Activated naive CD4-positive, alpha-beta T cell treated with anti-CD3 and anti-CD28 coated beads, Interleukin-2, amount 50 U/mL, for 72 hours (primary cell): ENCODE measurements at regions not wholly inside any gene's neighbourhood (a gene's known extent, or its start where the extent isn't known, plus 50 kb on each side); places are given as distances from the start of the nearest gene placed in this dataset.
A peak's percentile ranks its signal among the peaks of the same experiment; 100 is the strongest.

Experiments
- ATAC-seq, 2 donors: fragments of 150-1000 bp; cut with Tn5 transposase; 2 replicates each; pipeline ENCODE4 v1.10.0; 2021; ENCODE audit warnings: mild to moderate bottlenecking in 2 of 2, moderate library complexity in 2 of 2
- DNase-seq, 2 donors: peaks; one replicate each; pipeline ENCODE4 v3.0.0; 2021 to 2022; ENCODE audit warnings: low spot score in 2 of 2
- H3K27ac Mint-ChIP-seq, 2 donors: one replicate each; pipeline ENCODE4 v1.8.0; 2022; ENCODE audit warnings: mild to moderate bottlenecking in 2 of 2, mixed read lengths in 2 of 2
- H3K36me3 Mint-ChIP-seq, 2 donors: one replicate each; pipeline ENCODE4 v1.8.0; 2022; ENCODE audit warnings: mixed read lengths in 2 of 2
- H3K9me3 Mint-ChIP-seq, 2 donors: one replicate each; pipeline ENCODE4 v1.8.0; 2022; ENCODE audit warnings: mixed read lengths in 2 of 2

DNA sequence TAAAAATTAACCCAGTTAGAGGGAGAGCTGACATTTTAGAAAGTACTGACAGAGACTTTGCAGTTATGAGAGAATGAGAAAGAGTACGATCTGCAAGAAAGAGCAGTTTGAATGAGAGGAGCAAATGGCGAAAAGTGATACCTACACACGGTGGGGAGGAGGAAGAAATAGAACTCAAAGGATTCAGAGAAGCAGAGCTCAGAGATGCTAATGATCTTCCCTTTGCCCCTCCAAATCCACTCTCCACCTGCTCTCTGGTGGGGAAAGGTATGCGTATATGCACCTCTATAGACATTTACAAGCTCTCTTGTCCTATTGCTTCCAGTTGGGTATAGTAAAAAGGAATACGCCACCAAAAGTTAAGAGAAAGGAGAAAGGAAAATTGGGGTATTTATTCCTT lies 123.3 kb upstream of the TTC14 start:
- Mint-ChIP-seq H3K27ac (no peak overlapping the region), H3K36me3 (peaks cover 0 to 2% of the 10 kb centered on the region in 2 donors), H3K9me3 (peaks cover 4 to 10% of the 10 kb centered on the region in 2 donors)
- ATAC-seq (no peak), DNase-seq (no peak)

GRCh38 chr3:180492047-180492446 lies 109.9 kb upstream of the TTC14 start:
- Mint-ChIP-seq H3K36me3 (peaks cover 0 to 16% of the 10 kb centered on the region in 2 donors), H3K27ac (no peak overlapping the region), H3K9me3 (peaks cover 11 to 22% of the 10 kb centered on the region in 2 donors)
- ATAC-seq (no peak), DNase-seq (no peak)

DNA sequence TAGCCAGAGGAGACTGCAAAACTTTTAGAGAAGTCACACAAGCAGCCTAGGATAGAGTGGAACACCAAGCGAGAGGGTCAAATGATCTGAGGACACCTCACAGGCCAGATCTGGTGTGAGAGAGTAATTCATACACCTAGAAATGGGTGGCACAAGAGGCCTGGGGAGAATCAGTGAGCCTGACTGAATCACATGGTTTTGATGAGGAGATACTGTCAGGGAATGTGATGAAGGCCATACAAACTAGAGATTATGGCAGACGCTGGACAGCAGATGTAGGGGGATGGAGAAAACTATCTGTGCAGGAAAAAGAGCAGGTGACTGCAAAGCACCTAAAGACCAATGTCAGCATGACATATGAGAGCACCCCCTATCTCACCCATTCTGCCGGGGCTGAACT lies 105.0 kb upstream of the TTC14 start:
- H3K27ac Mint-ChIP-seq: peak overlapping the region in 1 of 2 donors; percentile 22
- no peak for ATAC-seq
- peaks cover 0 to 19% of the 10 kb centered on the region in 2 donors for H3K36me3 Mint-ChIP-seq
- H3K9me3 Mint-ChIP-seq: peaks cover 31 to 36% of the 10 kb centered on the region in 2 donors
- DNase-seq: no peak

DNA sequence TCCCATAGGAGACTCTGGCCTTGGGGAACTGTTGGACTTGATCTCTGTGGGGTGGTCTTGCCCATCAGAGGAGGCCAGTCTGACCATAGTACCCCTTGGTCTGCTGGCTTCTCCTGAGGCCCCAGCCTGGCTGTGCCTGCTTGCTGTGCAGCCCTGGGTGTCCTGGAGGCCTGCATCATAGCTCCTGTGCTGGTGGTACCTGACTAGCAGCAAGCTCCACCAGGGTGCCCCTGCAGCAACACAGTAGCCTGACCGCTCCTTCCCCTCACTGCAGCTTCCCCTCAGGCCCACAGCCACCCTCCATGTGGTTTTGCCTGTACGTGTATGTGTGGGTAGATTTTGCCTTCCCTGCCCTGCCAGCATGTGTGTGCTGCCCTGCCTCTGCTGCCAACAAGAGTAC lies 85.6 kb upstream of the TTC14 start:
- peaks cover 0 to 12% of the 10 kb centered on the region in 2 donors for H3K36me3 Mint-ChIP-seq
- H3K9me3 Mint-ChIP-seq: peaks cover 14 to 32% of the 10 kb centered on the region in 2 donors
- H3K27ac Mint-ChIP-seq: peak overlapping the region in 1 of 2 donors; percentile 16
- DNase-seq: peak in 1 of 2 donors; percentile 44
- ATAC-seq: no peak

- Mint-ChIP-seq H3K27ac (no peak overlapping the region), H3K36me3 (peaks cover 0 to 12% of the 10 kb centered on the region in 2 donors), H3K9me3 (peaks cover 21 to 26% of the 10 kb centered on the region in 2 donors)
- no peak for DNase-seq
- no peak for ATAC-seq
Observed at GRCh38 chr3:180523040-180523439, 78.9 kb upstream of the TTC14 start.

DNA sequence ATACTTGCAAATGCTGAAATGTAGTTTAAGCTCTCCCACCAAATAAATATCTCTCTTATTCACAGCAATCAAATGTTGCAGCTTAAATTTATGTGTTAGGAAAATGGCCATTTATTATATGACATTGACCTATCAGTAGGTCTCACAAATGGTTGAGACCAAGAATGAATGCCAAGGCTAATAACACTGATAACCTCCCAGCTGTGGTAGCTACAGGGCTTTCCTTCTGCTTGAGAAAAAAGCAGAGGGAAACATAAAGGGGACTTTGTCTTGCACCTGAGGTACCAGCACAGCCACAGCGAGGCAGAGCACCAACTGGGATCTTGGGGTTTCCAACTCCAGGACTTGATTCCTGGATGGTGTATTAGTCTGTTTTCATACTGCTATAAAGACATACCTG lies 73.1 kb upstream of the TTC14 start:
- ATAC-seq (no peak), DNase-seq (no peak)
- peaks cover 0 to 2% of the 10 kb centered on the region in 2 donors for H3K9me3 Mint-ChIP-seq
- no peak overlapping the region for H3K27ac Mint-ChIP-seq
- H3K36me3 Mint-ChIP-seq: no peaks in the 10 kb centered on the region

- Mint-ChIP-seq H3K9me3 (no peaks in the 10 kb centered on the region), H3K36me3 (no peaks in the 10 kb centered on the region), H3K27ac (no peak overlapping the region)
- DNase-seq (no peak), ATAC-seq (no peak)
Observed at GRCh38 chr3:180529778-180530177, 72.2 kb upstream of the TTC14 start.

GRCh38 chr3:180530276-180530675 lies 71.7 kb upstream of the TTC14 start:
- ATAC-seq: no peak
- no peak overlapping the region for H3K27ac Mint-ChIP-seq
- no peak for DNase-seq
- H3K36me3 Mint-ChIP-seq: no peaks in the 10 kb centered on the region
- no peaks in the 10 kb centered on the region for H3K9me3 Mint-ChIP-seq

DNA sequence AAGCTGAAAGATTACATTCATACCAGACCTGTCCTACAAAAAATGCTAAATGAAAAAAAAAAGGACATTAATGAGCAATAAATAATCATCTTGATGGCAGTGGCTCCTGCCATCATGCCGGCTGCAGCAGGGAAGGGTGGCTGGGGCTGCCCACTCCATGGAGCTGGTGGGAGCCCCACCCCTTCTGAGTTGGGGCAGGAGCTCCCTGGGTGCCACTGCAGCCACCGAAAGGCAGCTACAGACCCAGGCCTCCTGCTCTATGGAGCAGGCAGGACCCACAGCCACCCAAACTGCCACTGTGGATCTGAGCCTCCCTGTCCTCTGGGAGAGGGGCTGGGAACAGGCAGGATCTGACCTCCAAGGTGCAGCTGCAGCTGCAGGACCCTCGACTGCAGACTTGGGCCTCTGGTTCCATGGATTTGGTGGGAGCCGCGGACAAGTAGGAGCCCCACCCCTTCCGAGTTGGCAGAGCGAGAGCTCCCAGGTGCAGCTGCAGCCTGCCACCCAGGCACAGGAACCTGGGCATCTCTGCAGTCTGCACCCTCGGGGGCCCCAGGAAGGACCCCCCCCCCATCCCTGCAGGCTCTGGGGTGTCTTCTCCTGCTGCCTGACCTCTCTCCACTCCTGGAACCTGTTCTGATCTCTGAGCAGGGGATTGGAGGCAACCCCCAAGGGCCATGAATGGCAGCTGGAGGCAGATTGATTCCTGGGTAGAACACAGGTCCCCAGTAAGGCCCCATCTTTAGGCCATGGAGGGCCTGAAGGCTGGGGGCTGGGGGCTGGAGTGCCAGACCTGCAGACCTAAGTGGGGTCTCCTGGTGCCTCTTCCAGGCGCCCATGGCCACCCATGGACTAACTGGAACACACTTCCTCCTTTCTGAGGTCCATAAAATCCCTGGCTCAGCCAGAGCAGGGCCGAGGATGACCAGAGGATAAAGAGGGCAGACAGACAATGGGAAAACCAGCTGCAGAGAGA lies 70.4 kb upstream of the TTC14 start:
- no peak for ATAC-seq
- Mint-ChIP-seq H3K9me3 (no peaks in the 10 kb centered on the region), H3K36me3 (no peaks in the 10 kb centered on the region), H3K27ac (no peak overlapping the region)
- DNase-seq: no peak

- Mint-ChIP-seq H3K36me3 (no peaks in the 10 kb centered on the region), H3K27ac (no peak overlapping the region), H3K9me3 (no peaks in the 10 kb centered on the region)
- ATAC-seq (no peak), DNase-seq (no peak)
Observed at GRCh38 chr3:180534828-180535227, 67.1 kb upstream of the TTC14 start.

DNA sequence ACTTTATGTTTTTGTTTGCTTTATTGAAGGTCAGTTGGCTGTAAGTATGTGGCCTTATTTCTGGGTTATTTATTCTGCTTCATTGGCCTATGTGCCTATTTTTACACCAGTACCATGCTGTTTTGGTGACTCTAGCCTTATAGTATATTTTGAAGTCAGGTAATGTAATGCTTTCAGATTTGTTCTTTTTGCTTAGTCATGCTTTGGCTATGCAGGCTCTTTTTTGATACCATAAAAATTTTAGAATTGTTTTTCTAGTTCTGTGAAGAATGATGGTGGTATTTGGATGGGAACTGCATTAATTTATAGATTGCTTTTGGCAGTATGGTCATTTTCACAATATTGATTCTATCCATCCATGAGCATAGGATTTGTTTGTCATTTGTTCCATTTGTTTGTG lies 63.5 kb upstream of the TTC14 start:
- Mint-ChIP-seq H3K36me3 (no peaks in the 10 kb centered on the region), H3K27ac (no peak overlapping the region)
- no peak for DNase-seq

DNA sequence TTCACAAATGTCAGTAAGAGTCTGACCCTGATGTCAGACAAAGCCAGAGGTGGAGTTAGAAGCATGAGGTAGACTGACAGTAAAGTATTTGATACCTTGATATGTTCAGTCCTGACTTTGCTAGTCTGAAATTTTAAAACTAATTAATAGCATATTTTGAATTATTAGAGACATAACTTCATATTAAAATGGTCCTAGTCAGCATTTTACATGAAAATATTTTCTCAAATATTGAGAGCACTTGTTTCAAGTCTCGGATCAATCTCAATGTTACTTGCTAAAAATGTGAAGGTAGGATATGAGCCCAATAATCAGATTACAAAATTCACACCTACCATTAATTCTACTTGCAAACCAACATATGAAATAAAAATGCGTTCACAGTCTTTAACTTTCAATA lies 58.1 kb upstream of the TTC14 start:
- DNase-seq: no peak
- no peaks in the 10 kb centered on the region for H3K9me3 Mint-ChIP-seq
- H3K27ac Mint-ChIP-seq: no peak overlapping the region
- no peaks in the 10 kb centered on the region for H3K36me3 Mint-ChIP-seq
- no peak for ATAC-seq

More for the DNA sequence above, 63.5 kb upstream of the TTC14 start:
- ATAC-seq: no peak
- no peaks in the 10 kb centered on the region for H3K9me3 Mint-ChIP-seq

DNA sequence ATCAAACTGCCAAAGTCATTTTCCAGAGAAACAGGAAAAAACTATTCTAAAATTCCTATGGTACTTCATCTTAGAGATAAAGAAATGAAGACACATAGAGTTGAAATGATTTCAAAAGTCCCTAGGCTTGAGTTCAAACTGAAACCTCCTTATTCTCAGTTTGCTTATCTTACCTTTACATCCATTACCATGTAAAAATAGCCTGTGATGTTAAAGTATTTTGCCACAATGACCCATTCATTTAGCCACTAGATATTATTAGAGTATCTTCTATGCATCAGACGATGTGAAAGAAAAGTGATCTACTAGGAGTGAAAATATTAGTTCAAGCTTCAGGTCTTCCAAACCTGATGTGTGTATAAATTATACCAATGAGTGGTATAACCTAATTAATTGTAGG lies 55.1 kb upstream of the TTC14 start:
- Mint-ChIP-seq H3K27ac (no peak overlapping the region), H3K36me3 (no peaks in the 10 kb centered on the region), H3K9me3 (peaks cover 0 to 4% of the 10 kb centered on the region in 2 donors)
- DNase-seq: no peak
- ATAC-seq: no peak

- DNase-seq: no peak
Observed at GRCh38 chr3:180548050-180548449, 53.9 kb upstream of the TTC14 start.

More at GRCh38 chr3:180548050-180548449, 53.9 kb upstream of the TTC14 start:
- no peak for ATAC-seq
- Mint-ChIP-seq H3K27ac (no peak overlapping the region), H3K36me3 (no peaks in the 10 kb centered on the region), H3K9me3 (peaks cover 0 to 4% of the 10 kb centered on the region in 2 donors)
